Ovary (tissue), 7 donors: ENCODE measurements at regions not wholly inside any gene's neighbourhood (a gene's known extent, or its start where the extent isn't known, plus 50 kb on each side); places are given as distances from the start of the nearest gene placed in this dataset.

Experiments used
- DNase-seq, 5 donors: peaks; one replicate each; pipeline ENCODE4 v3.0.0-alpha.2; 2019 to 2020
- H3K27ac ChIP-seq, 2 donors: fragments of 200-600 bp; one replicate each; pipeline versions ENCODE4 v1.5.1 to v1.8.0; 2019 to 2022
- H3K27me3 ChIP-seq: fragments of 200-600 bp; one replicate; pipeline ENCODE4 v1.8.0; 2022
- H3K36me3 ChIP-seq: fragments of 200-600 bp; sonication (generic); one replicate; pipeline ENCODE4 v1.5.1; 2019
- H3K4me1 ChIP-seq: one replicate; pipeline ENCODE4 v1.8.1; 2013; ENCODE audit warnings: mild to moderate bottlenecking, moderate library complexity; ENCODE audit not compliant: insufficient read depth
- H3K4me3 ChIP-seq: fragments of 200-600 bp; sonication (generic); one replicate; pipeline ENCODE4 v1.5.1; 2017
- H3K9me3 ChIP-seq, 2 donors: fragments of 200-600 bp in 1 of 2; sonication (generic) in 1 of 2; one replicate each; pipeline versions ENCODE4 v1.5.1 to v1.8.1; 2013 to 2019; ENCODE audit warnings: mild to moderate bottlenecking in 1 of 2, moderate library complexity in 1 of 2
- CTCF ChIP-seq, 3 donors: fragments of 450-650 bp in 2 of 3; fragments of 200-600 bp in 1 of 3; IDR thresholded peaks; one replicate each; pipeline versions ENCODE4 v1.5.1 to v1.8.0; 2016 to 2022; ENCODE audit warnings: antibody characterized with exemption in 3 of 3, mild to moderate bottlenecking in 1 of 3
- EP300 ChIP-seq: sonication (generic); formaldehyde crosslinking; IDR thresholded peaks from one replicate; pipeline ENCODE4 v1.6.1; 2017; ENCODE audit warnings: antibody characterized with exemption
- POLR2A ChIP-seq: fragments of 450-650 bp; IDR thresholded peaks from one replicate; pipeline ENCODE4 v1.6.1; 2017; ENCODE audit warnings: antibody characterized with exemption, mild to moderate bottlenecking, moderate library complexity
- WGBS, 3 donors: extraction: QIAGEN DNeasy Blood & Tissue Kit in 1 of 3; methylation state at CpG; one replicate each; pipeline versions ENCODE4 v1.1.5 to v1.1.7; 2013 to 2017; 5-methylcytosine and 5-hydroxymethylcytosine counted together
- intact Hi-C, 4 donors: fragments of 100-400 bp; cut with DNase I; formaldehyde crosslinking; loops; one replicate each; pipeline versions ENCODE4 v1.11.0 to v1.15.1; 2022 to 2023
- donor health status: DM: no; HTN: no; CAD: no; lungs with moderate emphysema.
- donor health status: DM: no; HTN: no; CAD: no.
- donor health status: Bipolar disorder and iron deficiency.
- donor health status: DM: no; HTN: no; CAD: no.
- donor health status: DM: yes; HTN: yes; CAD: no.

GRCh38 chr1:201614262-201615015 is 75.5 kb downstream of the NAV1 start:
- Histone ChIP-seq H3K9me3 (no peaks in the 10 kb centered on the region), H3K27me3 (no peaks in the 10 kb centered on the region), H3K4me3 (no peak overlapping the region), H3K36me3 (no peaks in the 10 kb centered on the region), H3K4me1 (no peaks in the 10 kb centered on the region), H3K27ac (no peak overlapping the region)
- intact Hi-C loops: no loop called here
- WGBS, 3 donors: 12 to 20% (median 15%) methylated on average over 22 of the region's 22 CpGs
- DNase-seq: peak in 3 of 5 donors; percentile 31 to 58 (median 41)
- TF ChIP-seq CTCF (IDR thresholded peaks at IDR 0.05): no peak
- no peak for TF ChIP-seq POLR2A
- TF ChIP-seq EP300: no peak

GRCh38 chr1:201617157-201617556 is 78.2 kb downstream of the NAV1 start:
- Histone ChIP-seq H3K36me3 (no peaks in the 10 kb centered on the region), H3K9me3 (no peaks in the 10 kb centered on the region), H3K4me3 (no peak overlapping the region), H3K27ac (no peak overlapping the region), H3K27me3 (no peaks in the 10 kb centered on the region), H3K4me1 (no peaks in the 10 kb centered on the region)
- TF ChIP-seq POLR2A (no peak), CTCF (IDR thresholded peaks at IDR 0.05) (no peak), EP300 (no peak)
- 64 to 74% (median 68%) methylated on average over 3 of the region's 3 CpGs for whole genome bisulfite sequencing, 3 donors
- DNase-seq: no peak
- intact Hi-C loops: no loop called here

- no peak for TF ChIP-seq CTCF (IDR thresholded peaks at IDR 0.05)
- TF ChIP-seq POLR2A: no peak
- no peak for TF ChIP-seq EP300
- Histone ChIP-seq H3K27ac (no peak overlapping the region), H3K9me3 (no peaks in the 10 kb centered on the region), H3K4me3 (no peak overlapping the region), H3K4me1 (no peaks in the 10 kb centered on the region), H3K36me3 (no peaks in the 10 kb centered on the region), H3K27me3 (no peaks in the 10 kb centered on the region)
- intact Hi-C loops: no loop called here
- 76 to 97% (median 88%) methylated on average over 3 of the region's 3 CpGs for WGBS, 3 donors
- no peak for DNase-seq
Observed at GRCh38 chr1:201618389-201618788, 79.5 kb downstream of the NAV1 start.

GRCh38 chr1:201618905-201619304 is 80.0 kb downstream of the NAV1 start:
- Histone ChIP-seq H3K9me3 (no peaks in the 10 kb centered on the region), H3K36me3 (no peaks in the 10 kb centered on the region), H3K27me3 (no peaks in the 10 kb centered on the region), H3K4me1 (no peaks in the 10 kb centered on the region), H3K4me3 (no peak overlapping the region), H3K27ac (no peak overlapping the region)
- WGBS, 3 donors: 61 to 65% (median 61%) methylated on average over 5 of the region's 5 CpGs
- no peak for TF ChIP-seq CTCF (IDR thresholded peaks at IDR 0.05)
- TF ChIP-seq EP300: no peak
- no peak for TF ChIP-seq POLR2A
- DNase-seq: no peak
- intact Hi-C loops: no loop called here
